Adrenal gland (tissue), 9 donors: ENCODE measurements at regions not wholly inside any gene's neighbourhood (a gene's known extent, or its start where the extent isn't known, plus 50 kb on each side); places are given as distances from the start of the nearest gene placed in this dataset.

Experiments
- DNase-seq, 7 donors: peaks; one replicate each; pipeline ENCODE4 v3.0.0-alpha.2; 2019 to 2020
- H3K27ac ChIP-seq, 5 donors: fragments of 200-600 bp; sonication (generic) in 4 of 5; 1 replicate in 3 of 5; 2 replicates in 2 of 5; pipeline versions ENCODE4 v1.5.1 to v1.8.0; 2016 to 2020; ENCODE audit warnings: mild to moderate bottlenecking in 1 of 5
- H3K27me3 ChIP-seq: fragments of 200-600 bp; 2 replicates; pipeline ENCODE4 v1.8.0; 2021
- H3K36me3 ChIP-seq, 2 donors: fragments of 200-600 bp; replicated peaks in 1 of 2; 1 replicate in 1 of 2; 2 replicates in 1 of 2; pipeline versions ENCODE4 v1.5.1 to v1.8.0; 2018 to 2022
- H3K4me1 ChIP-seq, 2 donors: fragments of 200-600 bp; replicated peaks in 1 of 2; 1 replicate in 1 of 2; 2 replicates in 1 of 2; pipeline versions ENCODE4 v1.5.1 to v1.8.0; 2018 to 2021
- H3K4me3 ChIP-seq, 4 donors: fragments of 200-600 bp; sonication (generic) in 3 of 4; one replicate each; pipeline ENCODE4 v1.5.1; 2016 to 2018
- H3K9me3 ChIP-seq, 3 donors: fragments of 200-600 bp; sonication (generic) in 1 of 3; replicated peaks in 1 of 3; 1 replicate in 2 of 3; 2 replicates in 1 of 3; pipeline versions ENCODE4 v1.5.1 to v1.8.0; 2016 to 2021
- POLR2A ChIP-seq, 2 donors: fragments of 450-650 bp; IDR thresholded peaks; one replicate each; pipeline ENCODE4 v1.6.1; 2017; ENCODE audit warnings: antibody characterized with exemption in 2 of 2, mild to moderate bottlenecking in 2 of 2, moderate library complexity in 1 of 2
- WGBS, 4 donors: extraction: QIAGEN DNeasy Blood & Tissue Kit in 2 of 4; methylation state at CpG; one replicate each; pipeline versions ENCODE4 v1.1.5 to v1.1.7; 2013 to 2017; 5-methylcytosine and 5-hydroxymethylcytosine counted together
- intact Hi-C, 2 donors: fragments of 100-400 bp; cut with DNase I; formaldehyde crosslinking; loops; one replicate each; pipeline versions ENCODE4 v1.14.1 to v1.15.0; 2022 to 2023
- TF ChIP-seq, protein P1 (sequence below), 6 experiments: fragments of 450-650 bp in 4 of 6; fragments of 200-600 bp in 2 of 6; sonication (generic) in 1 of 6; IDR thresholded peaks; 1 replicate in 5 of 6; 2 replicates in 1 of 6; pipeline versions ENCODE4 v1.5.1 to v1.8.0; 2016 to 2021; ENCODE audit warnings: antibody characterized with exemption in 6 of 6, mild to moderate bottlenecking in 2 of 6, moderate library complexity in 1 of 6
- donor health status: healthy with polysubstance abuse.
- donor health status: Bipolar disorder and iron deficiency.
- donor health status: DM: yes; HTN: yes; CAD: no.
- donor health status: DM: no; HTN: no; CAD: no.
- donor health status: DM: no; HTN: no; CAD: no.

DNA sequence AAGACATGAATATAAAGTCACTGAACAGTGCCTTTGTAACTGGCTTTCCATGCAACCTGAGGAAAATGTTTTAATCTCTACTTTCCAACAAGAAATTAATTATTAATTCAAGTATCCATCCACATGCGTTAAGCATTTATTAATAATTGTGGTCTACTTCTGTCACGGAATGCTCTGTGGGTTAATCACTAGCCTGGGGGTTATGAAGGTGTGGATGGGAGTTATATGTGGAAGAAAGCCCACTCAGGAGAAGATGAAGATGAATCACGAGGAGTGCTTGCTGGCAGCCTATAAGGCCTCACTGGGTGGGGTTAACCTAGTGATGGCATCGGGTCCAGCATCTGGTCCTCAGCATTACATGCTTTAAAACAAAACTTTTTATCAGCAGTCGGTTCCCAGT, 99.5 kb upstream of the AVPR1A start:
- H3K36me3 ChIP-seq = no peaks in the 10 kb centered on the region
- 78 to 83% (median 80%) methylated on average over 5 of the region's 5 CpGs for WGBS, 4 donors
- H3K27me3 ChIP-seq = no peaks in the 10 kb centered on the region
- no peak for TF ChIP-seq POLR2A (IDR thresholded peaks at IDR 0.05)
- TF ChIP-seq, protein P1, sequence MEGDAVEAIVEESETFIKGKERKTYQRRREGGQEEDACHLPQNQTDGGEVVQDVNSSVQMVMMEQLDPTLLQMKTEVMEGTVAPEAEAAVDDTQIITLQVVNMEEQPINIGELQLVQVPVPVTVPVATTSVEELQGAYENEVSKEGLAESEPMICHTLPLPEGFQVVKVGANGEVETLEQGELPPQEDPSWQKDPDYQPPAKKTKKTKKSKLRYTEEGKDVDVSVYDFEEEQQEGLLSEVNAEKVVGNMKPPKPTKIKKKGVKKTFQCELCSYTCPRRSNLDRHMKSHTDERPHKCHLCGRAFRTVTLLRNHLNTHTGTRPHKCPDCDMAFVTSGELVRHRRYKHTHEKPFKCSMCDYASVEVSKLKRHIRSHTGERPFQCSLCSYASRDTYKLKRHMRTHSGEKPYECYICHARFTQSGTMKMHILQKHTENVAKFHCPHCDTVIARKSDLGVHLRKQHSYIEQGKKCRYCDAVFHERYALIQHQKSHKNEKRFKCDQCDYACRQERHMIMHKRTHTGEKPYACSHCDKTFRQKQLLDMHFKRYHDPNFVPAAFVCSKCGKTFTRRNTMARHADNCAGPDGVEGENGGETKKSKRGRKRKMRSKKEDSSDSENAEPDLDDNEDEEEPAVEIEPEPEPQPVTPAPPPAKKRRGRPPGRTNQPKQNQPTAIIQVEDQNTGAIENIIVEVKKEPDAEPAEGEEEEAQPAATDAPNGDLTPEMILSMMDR (IDR thresholded peaks at IDR 0.05) = no peak
- intact Hi-C loops = no loop called here
- DNase-seq = no peak
- no peaks in the 10 kb centered on the region for H3K4me1 ChIP-seq
- peaks cover 0 to 6% (median 0%) of the 10 kb centered on the region in 3 donors for H3K9me3 ChIP-seq
- no peak overlapping the region for H3K4me3 ChIP-seq
- H3K27ac ChIP-seq = no peak overlapping the region

DNA sequence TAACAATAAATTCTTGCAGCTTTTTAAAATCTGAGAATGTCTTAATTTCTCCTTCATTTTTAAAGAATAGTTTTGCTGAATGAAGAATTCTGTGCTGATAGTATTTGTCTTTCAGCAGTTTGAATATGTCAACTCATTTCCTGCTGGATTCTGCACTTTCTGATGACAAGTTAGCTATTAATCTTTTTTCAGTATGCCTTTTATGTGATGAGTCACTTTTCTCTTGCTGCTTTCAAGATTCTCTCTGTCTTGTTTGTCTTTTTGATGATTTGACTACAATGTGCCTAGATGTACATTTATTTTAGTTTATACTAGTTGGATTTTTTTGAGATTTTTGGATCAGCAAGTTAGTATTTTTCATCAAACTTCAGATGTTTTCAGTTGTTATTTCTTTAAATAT, 87.9 kb upstream of the AVPR1A start:
- Histone ChIP-seq H3K27me3 (no peaks in the 10 kb centered on the region), H3K4me1 (no peaks in the 10 kb centered on the region), H3K27ac (no peak overlapping the region), H3K9me3 (peaks cover 0 to 7% (median 0%) of the 10 kb centered on the region in 3 donors), H3K36me3 (no peaks in the 10 kb centered on the region), H3K4me3 (no peak overlapping the region)
- no peak for TF ChIP-seq POLR2A (IDR thresholded peaks at IDR 0.05)
- TF ChIP-seq, protein P1 (IDR thresholded peaks at IDR 0.05) = no peak
- intact Hi-C loops = no loop called here
- no peak for DNase-seq

DNA sequence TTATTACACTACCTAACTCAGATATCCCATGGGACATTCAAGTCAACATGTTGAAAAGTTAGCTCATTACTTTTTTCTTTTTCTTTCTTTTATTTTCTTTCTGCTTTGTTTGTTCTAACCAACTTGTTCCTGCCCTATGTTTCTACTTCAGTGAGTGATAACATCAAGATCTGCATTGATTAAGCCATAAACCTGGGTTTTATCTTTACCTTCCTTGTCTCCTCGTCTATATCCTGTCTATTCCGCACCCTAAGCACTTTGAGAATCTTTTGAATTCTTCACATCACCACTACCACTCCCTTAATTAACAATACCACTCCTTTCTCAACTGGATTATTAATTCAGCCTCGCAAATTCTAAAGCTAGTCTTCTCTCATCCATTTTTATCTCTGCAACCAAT, 81.9 kb upstream of the AVPR1A start:
- no peaks in the 10 kb centered on the region for H3K4me1 ChIP-seq
- H3K9me3 ChIP-seq = peaks cover 0 to 2% (median 0%) of the 10 kb centered on the region in 3 donors
- DNase-seq = no peak
- no peak overlapping the region for H3K4me3 ChIP-seq
- no peaks in the 10 kb centered on the region for H3K27me3 ChIP-seq
- H3K27ac ChIP-seq = no peak overlapping the region
- TF ChIP-seq, protein P1 (IDR thresholded peaks at IDR 0.05) = no peak
- no peak for TF ChIP-seq POLR2A (IDR thresholded peaks at IDR 0.05)
- H3K36me3 ChIP-seq = no peaks in the 10 kb centered on the region
- WGBS, 4 donors = 79 to 90% (median 87%) methylated on average over 3 of the region's 3 CpGs
- intact Hi-C loops = no loop called here

DNA sequence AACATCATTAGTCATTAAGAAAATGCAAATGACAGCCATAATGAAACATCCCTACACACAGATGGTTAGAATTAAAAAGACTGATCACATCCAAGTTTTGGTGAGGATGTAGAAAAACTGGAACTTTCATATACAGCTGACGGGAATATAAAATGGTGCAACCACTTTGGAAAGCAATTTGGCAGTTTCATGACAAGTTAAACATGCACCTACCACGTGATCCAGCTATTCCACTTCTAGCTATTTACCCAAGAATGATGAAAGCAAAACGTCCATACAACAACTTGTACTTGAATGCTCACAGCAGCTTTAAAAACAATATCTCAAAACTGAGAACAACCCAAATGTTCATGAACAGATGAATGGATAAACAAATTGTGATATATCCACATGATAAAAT, 77.9 kb upstream of the AVPR1A start:
- DNase-seq = no peak
- H3K27me3 ChIP-seq = no peaks in the 10 kb centered on the region
- H3K4me3 ChIP-seq = no peak overlapping the region
- no peaks in the 10 kb centered on the region for H3K36me3 ChIP-seq
- 66 to 75% (median 74%) methylated on average over 3 of the region's 3 CpGs for WGBS, 4 donors
- TF ChIP-seq, protein P1 (IDR thresholded peaks at IDR 0.05) = no peak
- TF ChIP-seq POLR2A (IDR thresholded peaks at IDR 0.05) = no peak
- no peaks in the 10 kb centered on the region for H3K9me3 ChIP-seq
- peaks cover 8 to 16% of the 10 kb centered on the region in 2 donors for H3K4me1 ChIP-seq
- intact Hi-C loops = no loop called here
- H3K27ac ChIP-seq = no peak overlapping the region
